ENCODE measurements at regions not wholly inside any gene's neighbourhood (a gene's known extent, or its start where the extent isn't known, plus 50 kb on each side); places are given as distances from the start of the nearest gene placed in this dataset.

DNA sequence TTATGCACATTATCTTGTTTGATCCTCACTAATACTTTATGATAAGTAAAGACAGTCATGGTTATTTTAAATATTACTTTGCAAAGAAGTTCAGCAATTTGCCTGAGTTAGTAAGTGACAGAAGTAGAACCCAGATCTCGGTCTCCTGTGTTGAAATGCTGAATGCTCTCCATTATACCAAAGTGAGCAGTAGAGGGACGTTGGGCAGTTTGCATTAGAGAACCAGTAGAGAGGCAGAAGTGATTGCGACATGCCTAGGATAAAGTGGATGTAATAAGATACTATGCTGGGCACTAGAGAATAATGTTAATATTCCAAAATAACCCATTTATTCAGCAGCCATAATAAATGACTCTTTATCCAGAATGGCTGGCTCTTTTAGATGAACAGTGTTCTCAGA lies 201.0 kb downstream of the PMAIP1 start:
- no peaks in the 10 kb centered on the region for H3K79me2 ChIP-seq (ENCODE audit: low read depth)
- H3K9me3 ChIP-seq (ENCODE audit: low read depth), result no peaks in the 10 kb centered on the region
- H3K27me3 ChIP-seq, result no peaks in the 10 kb centered on the region
- no peaks in the 10 kb centered on the region for H3K36me3 Mint-ChIP-seq
- H3K4me3 ChIP-seq, result no peak overlapping the region
- no peaks in the 10 kb centered on the region for H3K4me1 Mint-ChIP-seq
- no peaks in the 10 kb centered on the region for H3K27me3 Mint-ChIP-seq (ENCODE audit: insufficient read depth, low read depth)
- DNase-seq (ENCODE audit: low spot score), result no peak
- H3K36me3 ChIP-seq, result no peaks in the 10 kb centered on the region
- H3K9ac ChIP-seq, result no peak overlapping the region
- H3K4me3 Mint-ChIP-seq, result no peak overlapping the region
- peaks cover 2% of the 10 kb centered on the region for H3K9me3 Mint-ChIP-seq
- H3K4me2 ChIP-seq, result no peak overlapping the region
- no peaks in the 10 kb centered on the region for H3K4me1 ChIP-seq
- H3F3A ChIP-seq (ENCODE audit: low read depth), result no peaks in the 10 kb centered on the region
- no peak overlapping the region for H3K27ac Mint-ChIP-seq
- TF ChIP-seq EZH2phosphoT487 (IDR thresholded peaks at IDR 0.05) (no peak), EZH2 (IDR thresholded peaks at IDR 0.05) (no peak)
- TF ChIP-seq, protein P1, sequence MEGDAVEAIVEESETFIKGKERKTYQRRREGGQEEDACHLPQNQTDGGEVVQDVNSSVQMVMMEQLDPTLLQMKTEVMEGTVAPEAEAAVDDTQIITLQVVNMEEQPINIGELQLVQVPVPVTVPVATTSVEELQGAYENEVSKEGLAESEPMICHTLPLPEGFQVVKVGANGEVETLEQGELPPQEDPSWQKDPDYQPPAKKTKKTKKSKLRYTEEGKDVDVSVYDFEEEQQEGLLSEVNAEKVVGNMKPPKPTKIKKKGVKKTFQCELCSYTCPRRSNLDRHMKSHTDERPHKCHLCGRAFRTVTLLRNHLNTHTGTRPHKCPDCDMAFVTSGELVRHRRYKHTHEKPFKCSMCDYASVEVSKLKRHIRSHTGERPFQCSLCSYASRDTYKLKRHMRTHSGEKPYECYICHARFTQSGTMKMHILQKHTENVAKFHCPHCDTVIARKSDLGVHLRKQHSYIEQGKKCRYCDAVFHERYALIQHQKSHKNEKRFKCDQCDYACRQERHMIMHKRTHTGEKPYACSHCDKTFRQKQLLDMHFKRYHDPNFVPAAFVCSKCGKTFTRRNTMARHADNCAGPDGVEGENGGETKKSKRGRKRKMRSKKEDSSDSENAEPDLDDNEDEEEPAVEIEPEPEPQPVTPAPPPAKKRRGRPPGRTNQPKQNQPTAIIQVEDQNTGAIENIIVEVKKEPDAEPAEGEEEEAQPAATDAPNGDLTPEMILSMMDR (IDR thresholded peaks at IDR 0.05), result no peak
- H3K27ac ChIP-seq, result no peak overlapping the region
- H2AFZ ChIP-seq (replicated peaks), result no peak overlapping the region
- H4K20me1 ChIP-seq (ENCODE audit: low read depth), result no peaks in the 10 kb centered on the region

DNA sequence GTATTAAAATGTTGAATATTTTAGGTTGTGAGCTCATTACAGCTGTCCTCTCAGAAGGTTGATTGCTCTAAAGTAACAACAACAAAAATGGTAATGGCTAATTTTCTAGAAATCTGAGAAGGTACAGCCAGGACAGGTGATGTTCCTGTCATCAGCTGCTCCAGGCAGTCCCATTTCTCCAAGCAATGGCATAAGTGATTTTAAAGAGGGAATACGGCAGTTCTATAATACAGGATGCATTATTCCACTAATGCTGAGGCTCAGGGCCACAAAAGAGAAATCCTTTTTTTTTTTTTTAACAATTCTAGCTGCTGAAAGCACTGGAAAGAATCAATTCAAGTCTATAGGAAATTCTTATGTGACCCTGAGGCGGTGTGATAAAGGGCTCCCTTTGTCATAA lies 199.9 kb downstream of the PMAIP1 start:
- H3F3A ChIP-seq (ENCODE audit: low read depth), result no peaks in the 10 kb centered on the region
- no peak for DNase-seq (ENCODE audit: low spot score)
- no peak overlapping the region for H3K4me3 Mint-ChIP-seq
- H3K27me3 ChIP-seq, result no peaks in the 10 kb centered on the region
- H3K27me3 Mint-ChIP-seq (ENCODE audit: insufficient read depth, low read depth), result no peaks in the 10 kb centered on the region
- no peak overlapping the region for H2AFZ ChIP-seq (replicated peaks)
- no peaks in the 10 kb centered on the region for H3K9me3 ChIP-seq (ENCODE audit: low read depth)
- H3K79me2 ChIP-seq (ENCODE audit: low read depth), result no peaks in the 10 kb centered on the region
- no peaks in the 10 kb centered on the region for H3K4me1 ChIP-seq
- H3K9me3 Mint-ChIP-seq, result peaks cover 2% of the 10 kb centered on the region
- no peaks in the 10 kb centered on the region for H3K36me3 Mint-ChIP-seq
- H3K27ac ChIP-seq, result no peak overlapping the region
- no peaks in the 10 kb centered on the region for H3K36me3 ChIP-seq
- no peaks in the 10 kb centered on the region for H3K4me1 Mint-ChIP-seq
- no peak overlapping the region for H3K4me2 ChIP-seq
- no peaks in the 10 kb centered on the region for H4K20me1 ChIP-seq (ENCODE audit: low read depth)
- TF ChIP-seq EZH2phosphoT487 (IDR thresholded peaks at IDR 0.05), result no peak
- TF ChIP-seq, protein P1 (IDR thresholded peaks at IDR 0.05), result no peak
- TF ChIP-seq EZH2 (IDR thresholded peaks at IDR 0.05), result no peak
- no peak overlapping the region for H3K9ac ChIP-seq
- no peak overlapping the region for H3K27ac Mint-ChIP-seq
- no peak overlapping the region for H3K4me3 ChIP-seq

GRCh38 chr18:60096428-60096827 lies 196.6 kb downstream of the PMAIP1 start:
- H3K36me3 ChIP-seq, result no peaks in the 10 kb centered on the region
- H2AFZ ChIP-seq (replicated peaks), result no peak overlapping the region
- no peak overlapping the region for H3K9ac ChIP-seq
- Mint-ChIP-seq H3K4me1 (no peaks in the 10 kb centered on the region), H3K36me3 (no peaks in the 10 kb centered on the region), H3K9me3 (peaks cover 2% of the 10 kb centered on the region), H3K27me3 (ENCODE audit: insufficient read depth, low read depth) (peaks cover 2% of the 10 kb centered on the region), H3K4me3 (no peak overlapping the region), H3K27ac (no peak overlapping the region)
- no peaks in the 10 kb centered on the region for H3F3A ChIP-seq (ENCODE audit: low read depth)
- no peaks in the 10 kb centered on the region for H3K4me1 ChIP-seq
- TF ChIP-seq, protein P1 (IDR thresholded peaks at IDR 0.05), result no peak
- TF ChIP-seq EZH2 (IDR thresholded peaks at IDR 0.05) (no peak), EZH2phosphoT487 (IDR thresholded peaks at IDR 0.05) (no peak)
- no peaks in the 10 kb centered on the region for H4K20me1 ChIP-seq (ENCODE audit: low read depth)
- no peaks in the 10 kb centered on the region for H3K27me3 ChIP-seq
- no peak for DNase-seq (ENCODE audit: low spot score)
- H3K4me2 ChIP-seq, result no peak overlapping the region
- H3K4me3 ChIP-seq, result no peak overlapping the region
- no peak overlapping the region for H3K27ac ChIP-seq
- H3K9me3 ChIP-seq (ENCODE audit: low read depth), result no peaks in the 10 kb centered on the region
- no peaks in the 10 kb centered on the region for H3K79me2 ChIP-seq (ENCODE audit: low read depth)
